DND-41 (cell line): ENCODE measurements at regions not wholly inside any gene's neighbourhood (a gene's known extent, or its start where the extent isn't known, plus 50 kb on each side); places are given as distances from the start of the nearest gene placed in this dataset.

ENCODE experiments used
- CTCF ChIP-seq: IDR thresholded peaks from 2 replicates; pipeline ENCODE4 v1.5.1; 2012; ENCODE audit warnings: borderline replicate concordance, low read length, moderate library complexity, mild to moderate bottlenecking; ENCODE audit not compliant: poor library complexity, severe bottlenecking; ENCODE audit errors: extremely low read depth
- EZH2 ChIP-seq: IDR thresholded peaks from 3 replicates; pipeline ENCODE4 v1.6.1; 2012; ENCODE audit warnings: borderline replicate concordance, low read depth, mild to moderate bottlenecking, moderate library complexity, low read length, inconsistent platforms; ENCODE audit not compliant: severe bottlenecking

- TF ChIP-seq CTCF, result no peak
- TF ChIP-seq EZH2, result no peak
These were observed 119.4 kb downstream of the SLC16A1 start for GRCh38 chr1:112836642-112837041.
